ENCODE measurements at regions not wholly inside any gene's neighbourhood (a gene's known extent, or its start where the extent isn't known, plus 50 kb on each side); places are given as distances from the start of the nearest gene placed in this dataset.

- TF ChIP-seq EP300 (IDR thresholded peaks at IDR 0.05; ENCODE audit: borderline replicate concordance in 1 of 2, low read depth in 1 of 2, low read length in 1 of 2) = no peak
- no peak for TF ChIP-seq MEF2A (IDR thresholded peaks at IDR 0.05; ENCODE audit: borderline replicate concordance, low read depth)
Observed at GRCh38 chr6:43931201-43931600, 161.2 kb downstream of the VEGFA start (continued).

- no peaks in the 10 kb centered on the region for H3K9me3 ChIP-seq
- H3F3A ChIP-seq (replicated peaks; ENCODE audit: insufficient read depth) = no peaks in the 10 kb centered on the region
- H3K9me2 ChIP-seq = no peaks in the 10 kb centered on the region
- no peaks in the 10 kb centered on the region for H4K20me1 ChIP-seq (ENCODE audit: insufficient read depth)
- 80% methylated on average over 8 of the region's 8 CpGs for WGBS (ENCODE audit: low lambda C conversion rate)
- H3K27ac ChIP-seq (ENCODE audit: low read depth in 2 of 2, low read length in 1 of 2) = no peak overlapping the region
- ChIA-PET POLR2A (interaction anchor here (0.6 to 1.5 kb wide), 3 partner anchors 12 to 110 kb away, joined by 3 to 4 read pairs (median 3); no protein-coding TSS in a partner anchor), CTCF (interaction anchor here (1.0 to 4.0 kb wide), 11 partner anchors 9 to 162 kb away, joined by 3 to 16 read pairs (median 6); no protein-coding TSS in a partner anchor)
- peaks cover 23 to 80% of the 10 kb centered on the region in 2 experiments; a peak in 3 of 4 replicates for H3K4me1 ChIP-seq (ENCODE audit: control insufficient read depth in 1 of 2, insufficient read depth in 2 of 2, low read depth in 1 of 2, low read length in 1 of 2)
- no peaks in the 10 kb centered on the region for H3K79me2 ChIP-seq (ENCODE audit: insufficient read depth)
- TF ChIP-seq SIN3A (IDR thresholded peaks at IDR 0.05; ENCODE audit: borderline replicate concordance, low read depth, low read length) (no peak), TCF12 (IDR thresholded peaks at IDR 0.05) (no peak), IRF3 (IDR thresholded peaks at IDR 0.05; ENCODE audit: low read depth, low read length) (no peak), RCOR1 (IDR thresholded peaks at IDR 0.05; ENCODE audit: low read length) (no peak), CHD2 (IDR thresholded peaks at IDR 0.05; ENCODE audit: low read length, partially characterized antibody) (no peak), EP300 (IDR thresholded peaks at IDR 0.05; ENCODE audit: borderline replicate concordance in 1 of 2, low read depth in 1 of 2, low read length in 1 of 2) (no peak), MAX (IDR thresholded peaks at IDR 0.05; ENCODE audit: low read depth) (no peak), TAF1 (IDR thresholded peaks at IDR 0.05; ENCODE audit: borderline replicate concordance, low read depth, low read length) (no peak), ELF1 (IDR thresholded peaks at IDR 0.05) (no peak), JUND (IDR thresholded peaks at IDR 0.05) (no peak), NRF1 (IDR thresholded peaks at IDR 0.05; ENCODE audit: low read depth, low read length) (no peak), TEAD4 (IDR thresholded peaks at IDR 0.05; ENCODE audit: borderline replicate concordance, insufficient read depth) (no peak), MEF2A (IDR thresholded peaks at IDR 0.05; ENCODE audit: borderline replicate concordance, low read depth) (no peak), REST (IDR thresholded peaks at IDR 0.05; ENCODE audit: low read depth, low read length) (no peak), SMC3 (IDR thresholded peaks at IDR 0.05; ENCODE audit: low read depth, low read length) (no peak), EZH2phosphoT487 (IDR thresholded peaks at IDR 0.05; ENCODE audit: borderline replicate concordance, low read depth) (no peak), NFIC (IDR thresholded peaks at IDR 0.05; ENCODE audit: borderline replicate concordance) (no peak), MXI1 (IDR thresholded peaks at IDR 0.05; ENCODE audit: low read depth, low read length) (no peak), RAD21 (IDR thresholded peaks at IDR 0.05; ENCODE audit: low read length) (no peak), ZBTB33 (IDR thresholded peaks at IDR 0.05; ENCODE audit: borderline replicate concordance, low read depth) (no peak)
- H3K9ac ChIP-seq = no peak overlapping the region
- H3K36me3 ChIP-seq (replicated peaks in 1 of 2; ENCODE audit: control insufficient read depth in 1 of 2, insufficient read depth in 2 of 2, low read length in 1 of 2) = no peaks in the 10 kb centered on the region
- no peak overlapping the region for H3K4me2 ChIP-seq
- no peak for DNase-seq
- no peak overlapping the region for H2AFZ ChIP-seq (ENCODE audit: low read depth)
- H3K4me3 ChIP-seq (ENCODE audit: low read depth in 2 of 2, low read length in 1 of 2) = no peak overlapping the region
- H3K27me3 ChIP-seq (ENCODE audit: insufficient read depth) = no peaks in the 10 kb centered on the region
Observed at GRCh38 chr6:43930440-43931154, 160.6 kb downstream of the VEGFA start.

Data from SK-N-SH (cell line).